GM19463 (cell line): ENCODE measurements at regions not wholly inside any gene's neighbourhood (a gene's known extent, or its start where the extent isn't known, plus 50 kb on each side); places are given as distances from the start of the nearest gene placed in this dataset.
"Not testable (repeated sequence)": the region's sequence is repeated elsewhere in the genome, so short reads cannot be mapped to it uniquely, and the experiment has no call there.

Experiments used
- ATAC-seq: cut with Tn5 transposase; IDR thresholded peaks from one replicate; pipeline ENCODE4 v1.9.1; 2021; ENCODE audit warnings: mild to moderate bottlenecking, moderate library complexity; ENCODE audit not compliant: unreplicated experiment

DNA sequence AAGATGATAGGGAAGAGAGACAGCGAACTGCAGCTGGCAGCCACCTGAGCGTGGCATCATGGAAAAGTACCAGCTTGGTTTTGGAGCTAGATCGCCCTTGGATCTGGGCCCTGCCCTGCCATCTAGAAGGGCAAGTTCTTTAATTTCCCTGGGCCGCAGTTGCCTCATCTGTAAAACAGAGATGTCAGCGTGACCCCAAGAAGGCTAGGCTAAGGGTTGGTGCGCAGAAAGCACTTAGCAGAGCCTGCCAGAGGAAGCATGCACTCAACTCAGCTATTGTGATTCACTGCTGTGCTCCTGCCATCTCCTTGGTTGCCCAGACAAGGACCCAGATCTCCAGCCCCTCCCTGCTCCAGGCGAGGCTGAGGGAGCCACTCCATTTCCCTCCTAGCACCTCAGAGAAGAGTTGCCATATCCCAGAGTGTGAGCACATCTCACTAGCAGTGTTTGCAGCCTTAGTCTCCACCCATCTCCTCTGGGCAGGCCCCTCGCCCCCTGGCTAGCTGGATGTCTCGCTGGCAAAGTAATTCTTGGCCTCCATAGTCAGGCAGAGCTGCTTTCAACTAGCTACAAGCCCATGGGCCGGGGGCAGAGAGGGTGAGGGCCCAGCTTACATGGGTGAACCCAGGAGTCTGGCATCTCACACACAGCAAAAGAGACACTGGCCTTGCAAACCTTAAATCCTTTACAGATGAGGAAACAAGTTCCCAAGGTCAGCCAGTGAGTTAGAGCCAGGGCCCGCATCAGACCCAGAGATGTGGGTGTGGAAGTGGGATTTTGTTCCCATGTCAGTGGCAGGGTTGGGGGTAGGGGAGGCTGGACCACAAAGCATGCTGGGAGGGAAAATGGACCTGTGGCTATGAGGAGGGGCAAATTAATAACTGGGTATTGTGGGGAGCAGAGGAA, 280.7 kb upstream of the TLE3 start:
- ATAC-seq: no peak

GRCh38 chr15:70376929-70377691, 279.4 kb upstream of the TLE3 start:
- no peak for ATAC-seq

DNA sequence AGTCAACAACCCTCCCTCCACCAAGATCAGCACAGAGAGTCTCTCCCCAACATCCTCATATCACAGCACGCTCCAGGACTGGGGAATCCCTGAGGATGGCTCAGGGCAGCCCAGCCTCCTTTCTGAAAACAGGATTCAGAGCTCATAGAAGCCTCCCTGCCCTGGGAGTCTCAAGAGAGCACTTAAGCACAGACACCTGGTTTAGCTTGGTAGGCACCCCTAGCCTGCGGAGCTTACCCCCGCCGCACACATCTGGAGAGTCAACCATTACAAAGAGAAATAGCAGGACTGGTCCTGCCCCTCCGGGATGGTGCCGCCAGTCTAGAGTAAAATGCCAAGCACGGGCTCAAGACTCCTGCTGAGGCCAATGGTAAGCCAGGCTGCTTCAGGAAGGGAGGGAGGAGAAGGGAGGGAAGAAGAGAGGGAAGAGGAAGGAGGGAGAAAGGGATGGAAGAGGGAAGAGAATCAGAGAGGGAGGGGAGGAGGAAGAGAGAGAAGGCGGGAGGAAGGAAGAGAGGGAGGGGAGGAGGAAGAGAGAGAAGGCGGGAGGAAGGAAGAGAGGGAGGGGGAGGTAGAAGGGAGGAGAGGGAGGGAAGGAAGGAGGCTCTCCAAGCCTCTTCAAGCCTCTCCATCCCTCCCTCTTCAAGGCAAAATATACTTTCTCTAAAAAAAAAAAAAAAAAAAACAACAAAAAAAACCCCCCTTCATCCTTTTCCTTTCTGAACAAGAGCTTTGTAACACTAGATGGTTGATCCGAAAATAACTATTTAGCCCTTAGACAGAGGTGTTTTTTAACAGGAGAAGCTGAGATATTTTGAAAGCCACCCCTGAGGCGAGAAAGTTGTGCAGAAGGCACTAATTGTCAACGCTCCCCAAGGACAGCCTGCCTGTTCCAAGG, 278.6 kb upstream of the TLE3 start:
- no peak for ATAC-seq

DNA sequence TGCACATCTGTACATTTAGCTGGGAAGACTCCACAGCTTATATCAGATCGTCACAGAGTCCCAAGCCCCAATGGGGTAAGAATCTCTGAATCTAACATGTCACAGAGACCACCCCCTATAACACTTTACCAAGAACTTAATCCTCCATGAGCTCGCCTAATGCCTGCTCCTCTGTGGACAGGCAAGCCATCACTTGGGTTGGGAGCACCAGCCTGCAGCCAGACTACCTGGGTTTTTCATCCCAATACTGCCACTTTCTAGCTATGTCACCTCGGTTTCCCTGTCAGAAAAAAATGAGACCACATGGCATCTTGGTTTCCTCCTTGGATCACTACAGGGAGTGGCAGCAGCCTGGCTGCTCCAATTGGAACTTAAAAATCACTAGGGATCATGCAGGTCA, 277.9 kb upstream of the TLE3 start:
- no peak for ATAC-seq

DNA sequence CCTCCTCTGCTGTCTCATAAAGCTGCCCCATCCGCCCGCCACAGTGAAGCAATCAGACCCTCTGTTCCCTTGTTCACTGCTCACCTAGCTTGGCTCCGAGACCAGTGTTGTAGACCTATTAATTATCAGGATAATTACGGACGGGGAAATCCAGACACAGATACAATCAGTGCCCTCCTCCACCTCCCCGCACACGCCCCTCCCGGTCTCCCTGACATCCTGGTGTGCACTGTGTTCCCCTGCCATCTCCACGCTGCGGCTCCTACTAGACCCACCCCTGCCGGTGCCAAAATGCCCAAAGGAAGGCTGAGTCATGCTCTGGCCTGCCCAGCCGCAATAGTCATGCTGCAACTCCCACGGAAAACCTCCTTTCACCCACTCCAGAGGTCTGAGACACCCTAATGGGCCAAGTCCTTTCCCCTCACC, 277.3 kb upstream of the TLE3 start:
- no peak for ATAC-seq

- no peak for ATAC-seq
Observed at GRCh38 chr15:70374096-70374495, 276.4 kb upstream of the TLE3 start.

- not testable (repeated sequence) for ATAC-seq
Observed at GRCh38 chr15:70373439-70373838, 275.7 kb upstream of the TLE3 start.

DNA sequence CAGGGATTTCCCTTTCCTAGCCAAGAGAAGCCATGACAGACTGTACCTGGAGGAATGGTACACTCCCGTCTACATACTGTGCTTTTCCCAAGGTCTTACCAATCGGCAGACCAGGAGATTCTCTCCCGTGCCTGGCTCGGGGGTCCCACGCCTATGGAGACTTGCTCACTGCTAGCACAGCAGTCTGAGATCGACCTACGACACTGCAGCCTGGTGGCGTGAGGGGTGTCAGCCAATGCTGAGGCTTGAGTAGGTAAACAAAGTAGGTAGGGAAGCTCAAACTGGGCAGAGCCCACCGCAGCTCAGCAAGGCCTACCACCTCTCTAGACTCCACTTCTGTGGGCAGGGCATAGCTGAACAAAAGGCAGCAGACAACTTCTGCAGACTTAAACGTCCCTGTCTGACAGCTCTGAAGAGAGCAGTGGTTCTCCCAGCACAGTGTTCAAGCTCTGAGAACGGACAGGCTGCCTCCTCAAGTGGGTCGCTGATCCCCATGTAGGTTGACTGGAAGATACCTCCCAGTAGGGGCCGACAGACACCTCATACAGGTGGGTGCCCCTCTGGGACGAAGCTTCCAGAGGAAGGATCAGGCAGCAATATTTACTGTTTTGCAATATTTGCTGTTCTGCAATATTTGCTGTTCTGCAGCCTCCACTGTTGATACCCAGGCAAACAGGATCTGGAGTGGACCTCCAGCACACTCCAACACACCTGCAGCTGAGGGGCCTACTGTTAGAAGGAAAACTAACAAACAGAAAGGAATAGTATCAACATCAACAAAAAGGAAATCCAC, 270.4 kb upstream of the TLE3 start:
- ATAC-seq: not testable (repeated sequence)

DNA sequence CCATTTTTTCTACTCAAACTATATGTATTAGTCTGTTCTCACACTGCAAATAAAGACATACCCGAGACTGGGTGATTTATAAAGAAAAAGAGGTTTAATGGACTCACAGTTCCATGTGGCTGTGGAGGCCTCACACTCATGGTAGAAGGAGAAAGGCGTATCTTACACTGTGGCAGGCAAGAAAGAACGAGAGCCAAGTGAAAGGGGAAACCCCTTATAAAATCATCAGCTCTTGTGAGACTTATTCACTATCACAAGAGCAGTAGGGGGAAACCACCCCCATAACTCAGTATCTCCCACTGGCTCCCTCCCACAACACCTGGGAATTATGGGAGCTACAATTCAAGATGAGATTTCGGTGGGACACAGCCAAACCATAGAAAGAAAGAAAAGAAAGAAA, 266.3 kb upstream of the TLE3 start:
- not testable (repeated sequence) for ATAC-seq

- ATAC-seq: no peak
Observed at GRCh38 chr15:70362886-70363285, 265.2 kb upstream of the TLE3 start.

- ATAC-seq: no peak
Observed at GRCh38 chr15:70362350-70362749, 264.6 kb upstream of the TLE3 start.

- no peak for ATAC-seq
Observed at GRCh38 chr15:70361891-70362290, 264.2 kb upstream of the TLE3 start.

DNA sequence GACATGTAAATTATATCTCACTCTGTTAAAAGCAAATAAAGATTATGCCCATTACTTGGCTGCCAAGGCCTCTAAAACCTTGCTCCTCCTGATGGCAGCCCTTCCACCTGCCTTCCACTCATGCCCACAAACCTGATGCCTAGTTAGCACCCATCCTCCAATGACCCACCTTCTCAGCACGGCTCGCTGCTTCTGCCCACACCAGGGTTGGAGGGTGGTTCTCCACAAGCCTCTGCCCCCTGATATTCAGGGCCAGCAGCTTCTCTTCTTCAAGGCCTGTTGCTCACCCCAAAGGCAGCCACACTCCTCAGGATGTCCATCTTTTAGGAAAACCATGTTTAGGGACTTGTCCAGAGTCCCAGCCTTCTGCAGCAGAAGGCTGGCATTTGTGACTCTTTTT, 263.4 kb upstream of the TLE3 start:
- no peak for ATAC-seq

DNA sequence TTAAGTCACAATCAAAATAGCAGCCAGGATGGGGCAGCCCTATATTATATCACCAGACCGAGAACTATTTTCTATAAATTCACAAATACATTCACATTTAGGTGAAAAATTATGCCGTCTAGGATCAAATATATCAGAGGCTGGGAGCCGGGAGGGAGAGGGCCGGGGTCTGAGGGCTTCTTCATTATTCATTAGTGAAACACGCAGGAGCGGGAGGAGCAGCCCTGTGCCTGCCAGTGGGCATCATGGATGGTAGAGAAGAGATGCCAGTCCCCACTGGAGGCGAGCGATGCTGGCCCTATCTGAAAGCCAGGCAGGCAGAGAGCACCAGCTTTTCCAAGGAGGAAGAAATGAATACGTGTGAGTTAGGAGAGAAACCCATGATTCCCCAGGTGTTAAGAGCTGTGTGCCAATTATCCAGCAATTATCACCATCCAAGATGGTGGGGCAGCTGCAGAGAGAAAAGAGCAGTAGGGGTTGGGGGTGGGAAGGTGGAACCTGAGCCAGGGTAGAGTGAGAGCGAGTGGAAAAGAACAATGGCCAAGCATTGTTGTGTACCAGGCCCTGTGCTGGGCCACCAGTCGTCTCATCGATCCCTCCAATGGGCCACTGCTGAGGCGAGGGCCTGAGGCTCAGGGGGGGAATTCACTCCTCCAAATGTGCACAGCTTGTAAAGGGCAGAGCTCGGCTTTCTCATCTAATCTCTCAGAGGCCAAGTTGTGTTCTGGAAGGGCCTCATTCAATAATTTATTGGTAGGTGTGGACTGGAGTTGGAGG, 261.3 kb upstream of the TLE3 start:
- no peak for ATAC-seq

GRCh38 chr15:70358011-70358819, 260.5 kb upstream of the TLE3 start:
- no peak for ATAC-seq

DNA sequence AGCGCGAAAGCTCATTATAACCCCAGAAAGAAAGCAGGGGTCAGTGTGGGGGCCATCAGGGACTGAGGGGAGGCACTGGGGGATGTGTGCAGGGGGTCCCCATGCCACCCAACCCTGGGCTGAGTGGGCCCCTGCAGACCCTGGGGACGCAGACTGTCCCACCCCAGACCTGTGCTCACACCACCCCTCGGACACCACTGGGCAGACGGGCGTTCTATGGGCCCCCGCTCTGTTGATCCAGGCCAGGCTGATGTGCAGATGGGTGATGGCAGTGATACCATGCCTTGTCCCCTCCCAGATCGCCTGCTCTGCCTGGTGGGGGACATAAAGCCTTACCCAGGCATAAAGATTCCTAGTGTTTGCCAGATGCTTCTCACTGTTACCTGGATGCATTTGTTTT, 259.7 kb upstream of the TLE3 start:
- no peak for ATAC-seq

- no peak for ATAC-seq
Observed at GRCh38 chr15:70356919-70357318, 259.2 kb upstream of the TLE3 start.

GRCh38 chr15:70356062-70356860, 258.5 kb upstream of the TLE3 start:
- ATAC-seq: no peak
